ENCODE measurements at regions not wholly inside any gene's neighbourhood (a gene's known extent, or its start where the extent isn't known, plus 50 kb on each side); places are given as distances from the start of the nearest gene placed in this dataset.

GRCh38 chr7:125555916-125556315 is 626.3 kb upstream of the POT1 start:
- TF ChIP-seq CTCF (conservative IDR thresholded peaks at IDR 0.05) (no peak), EZH2 (IDR thresholded peaks at IDR 0.05; ENCODE audit: low read depth) (no peak)
